ENCODE measurements at regions not wholly inside any gene's neighbourhood (a gene's known extent, or its start where the extent isn't known, plus 50 kb on each side); places are given as distances from the start of the nearest gene placed in this dataset.
A peak's percentile ranks its signal among the peaks of the same experiment; 100 is the strongest.

DNA sequence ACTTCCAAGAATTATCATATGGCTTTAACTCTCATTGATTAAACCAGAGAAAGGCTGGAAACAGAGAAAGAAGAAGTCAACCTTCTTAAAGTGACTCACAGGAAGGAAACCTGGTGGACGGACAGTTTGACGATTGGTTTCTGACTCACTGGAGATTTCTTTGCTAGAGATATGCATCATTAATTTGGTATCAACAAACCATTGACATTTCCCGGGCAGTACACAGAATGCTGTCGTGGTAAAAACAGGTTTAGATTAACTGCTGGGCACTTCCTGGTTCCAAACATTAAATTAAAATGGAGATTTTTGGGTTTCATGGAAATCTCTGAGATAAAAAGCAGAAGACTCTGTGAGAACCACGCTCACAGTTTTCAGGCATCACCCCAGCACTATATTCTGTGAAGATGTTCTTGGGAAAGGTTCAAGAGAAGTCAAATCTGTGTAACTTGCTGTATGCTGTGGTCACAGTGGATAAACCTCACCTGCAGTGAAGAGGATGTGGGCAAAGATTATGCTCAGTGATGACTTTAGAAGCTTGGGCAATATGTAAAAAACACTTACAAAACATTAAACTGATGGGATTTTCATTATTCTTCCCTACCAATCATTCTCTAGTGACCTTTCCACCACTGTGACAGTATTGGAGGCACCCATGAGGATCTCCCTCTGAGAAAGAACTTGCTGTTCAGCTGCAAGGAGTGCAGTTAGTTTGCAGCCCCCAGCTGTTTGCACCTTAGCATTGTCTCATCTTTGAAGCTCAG is 61.1 kb upstream of the CD44 start:
- peak in 5 of 6 experiments; percentile 23 to 85 (median 78) for DNase-seq

DNA sequence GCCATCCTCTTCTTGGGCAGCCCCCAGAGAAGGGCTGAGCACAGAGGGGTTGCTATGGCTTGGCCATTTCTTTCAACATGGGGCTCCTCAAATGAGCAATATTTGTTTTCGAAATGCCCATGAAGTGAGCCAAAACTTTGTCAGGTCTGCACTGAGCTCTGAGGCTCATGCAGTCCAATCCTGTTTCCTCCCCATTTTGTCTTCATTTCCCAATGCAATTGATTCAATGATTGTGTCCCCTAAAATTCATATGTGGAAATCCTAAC is 60.6 kb upstream of the CD44 start:
- DNase-seq: no peak

DNA sequence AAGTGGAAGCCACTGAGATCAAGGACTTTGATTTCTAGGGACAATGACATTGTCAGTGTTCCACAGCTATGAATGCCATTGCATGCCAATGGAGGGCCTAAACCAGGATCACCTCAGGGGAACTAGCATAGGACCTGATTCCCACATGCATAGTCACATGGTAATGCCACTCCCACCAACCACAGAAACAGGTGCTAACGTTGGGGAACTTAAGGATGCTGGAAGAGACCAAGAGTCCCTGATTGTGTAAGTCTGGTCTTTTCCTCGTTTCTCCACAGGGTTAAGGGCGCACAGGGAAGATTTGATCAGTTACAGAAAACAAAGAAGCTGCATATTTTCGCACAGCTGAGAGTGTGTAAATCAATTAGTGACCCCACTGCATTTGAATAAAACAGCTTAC is 59.4 kb upstream of the CD44 start:
- DNase-seq: no peak

DNA sequence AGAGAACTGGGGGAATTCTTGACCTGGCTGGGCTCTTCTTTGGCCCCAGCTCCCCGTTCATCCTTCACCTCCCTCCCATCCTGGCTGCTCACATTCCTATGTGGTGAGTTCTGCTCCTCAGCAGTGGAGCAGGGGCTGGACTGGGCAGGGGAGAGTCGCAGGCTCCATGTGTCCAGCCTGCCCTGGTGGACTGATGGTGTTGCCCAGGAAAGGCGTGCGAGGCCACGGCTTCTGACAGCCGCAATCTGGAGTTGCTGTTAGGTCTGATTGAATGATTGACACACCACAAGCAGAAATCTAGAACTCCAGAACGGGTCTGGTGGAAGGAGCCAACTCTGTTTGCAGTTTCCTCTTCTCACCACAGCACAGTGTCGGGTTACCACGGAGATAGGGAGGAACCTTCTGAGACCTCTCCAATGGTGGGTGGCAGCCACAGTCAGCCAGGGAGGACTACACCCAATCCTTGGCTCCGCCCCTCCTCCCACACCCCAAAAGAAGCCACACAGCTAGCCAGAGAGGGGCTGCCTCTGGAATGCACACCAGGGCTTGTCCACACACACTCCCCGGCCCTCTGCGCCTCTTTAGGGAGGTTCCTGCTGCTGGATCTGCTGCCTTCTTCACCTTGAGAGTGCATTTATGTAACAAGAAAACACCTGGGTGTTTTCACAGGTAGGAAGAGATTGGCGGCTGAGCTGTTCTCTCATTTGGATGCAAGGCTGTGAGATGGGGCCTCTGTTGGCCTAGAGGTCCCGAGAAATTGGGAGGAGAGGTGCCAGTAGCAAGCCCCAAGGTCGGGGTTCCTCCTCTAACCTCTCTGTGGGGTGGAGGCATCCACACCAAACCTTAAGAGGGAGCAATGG is 56.4 kb upstream of the CD44 start:
- peak; percentile 73 to 91 (median 86) for DNase-seq

DNA sequence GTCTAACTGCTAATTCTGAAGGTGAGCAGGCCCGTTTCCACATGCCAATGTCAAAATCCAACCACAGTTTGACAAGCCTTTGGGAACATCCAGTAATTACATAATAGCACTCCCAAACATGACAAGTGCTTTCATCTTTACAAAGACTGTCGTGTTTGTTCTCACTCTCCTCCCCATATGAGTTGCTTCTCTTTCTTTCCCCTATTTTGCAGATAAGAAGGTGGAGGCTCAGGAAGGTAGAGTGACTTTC is 55.9 kb upstream of the CD44 start:
- DNase-seq: no peak

DNA sequence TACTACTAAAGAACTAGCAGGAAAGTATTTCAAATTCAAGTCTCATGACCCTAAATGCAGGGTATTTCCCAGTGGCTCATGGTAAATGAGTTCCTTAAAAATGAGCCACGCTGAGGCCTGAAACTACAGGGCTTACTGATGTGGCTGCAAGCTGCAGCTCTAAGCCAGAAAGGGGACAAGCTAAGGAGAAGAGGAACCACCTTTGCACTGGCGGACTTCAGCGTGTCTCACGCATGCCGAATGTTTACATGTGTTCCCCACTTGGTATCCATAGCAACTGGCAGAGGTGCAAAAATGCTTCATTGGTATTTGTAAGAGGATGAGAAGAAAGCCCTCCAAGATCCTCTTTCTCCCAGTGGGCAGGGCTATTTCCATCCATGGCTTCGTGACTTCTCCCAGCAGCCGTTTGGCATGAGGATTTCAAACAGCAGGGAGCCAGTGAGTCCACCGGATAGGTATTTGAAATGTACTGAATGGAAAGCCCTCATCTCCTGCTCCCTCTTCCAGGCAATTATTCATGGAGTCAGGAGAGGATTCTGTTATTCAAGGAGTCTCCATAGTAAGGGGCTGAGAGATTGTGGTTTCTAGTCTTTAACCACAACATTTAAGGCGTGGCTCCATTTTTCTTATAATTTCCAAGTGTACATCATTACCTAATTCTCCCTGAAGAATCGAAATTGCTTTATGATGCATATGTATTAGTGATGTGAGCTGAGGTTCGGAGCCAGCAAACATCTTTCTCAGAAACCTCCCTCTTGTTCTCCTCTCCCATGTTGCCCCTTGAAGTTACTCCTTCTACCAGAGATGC is 55.3 kb upstream of the CD44 start:
- peak; percentile 50 to 79 (median 69) for DNase-seq

DNA sequence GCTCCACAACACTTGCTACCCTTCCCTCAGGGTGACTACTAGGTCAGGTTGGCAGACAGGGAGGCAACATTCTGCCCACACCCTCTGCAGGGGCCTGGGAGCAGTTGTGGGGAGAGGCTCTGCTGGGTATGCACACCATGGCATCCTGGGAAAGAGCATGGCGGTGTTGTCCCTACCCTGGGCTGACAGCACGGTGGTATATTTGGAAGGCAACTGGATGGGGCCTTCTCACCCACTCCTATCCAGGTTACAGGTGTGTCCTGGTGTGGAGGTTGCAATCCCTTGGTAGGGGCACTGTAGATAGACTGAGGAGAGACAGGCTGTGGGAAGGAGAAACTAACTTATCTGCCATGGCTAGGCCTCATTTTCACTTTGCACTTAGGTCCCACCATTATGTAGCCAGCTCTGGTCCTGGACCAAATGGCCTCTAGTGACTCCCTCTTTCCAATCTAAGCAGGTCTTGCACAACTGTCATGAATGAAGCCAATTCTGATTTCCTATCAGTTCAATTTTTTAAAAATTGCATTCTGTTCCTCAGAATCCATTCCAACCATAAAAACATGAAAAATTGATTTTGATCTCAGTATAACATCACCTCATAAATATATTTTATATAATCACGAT is 54.0 kb upstream of the CD44 start:
- no peak for DNase-seq

DNA sequence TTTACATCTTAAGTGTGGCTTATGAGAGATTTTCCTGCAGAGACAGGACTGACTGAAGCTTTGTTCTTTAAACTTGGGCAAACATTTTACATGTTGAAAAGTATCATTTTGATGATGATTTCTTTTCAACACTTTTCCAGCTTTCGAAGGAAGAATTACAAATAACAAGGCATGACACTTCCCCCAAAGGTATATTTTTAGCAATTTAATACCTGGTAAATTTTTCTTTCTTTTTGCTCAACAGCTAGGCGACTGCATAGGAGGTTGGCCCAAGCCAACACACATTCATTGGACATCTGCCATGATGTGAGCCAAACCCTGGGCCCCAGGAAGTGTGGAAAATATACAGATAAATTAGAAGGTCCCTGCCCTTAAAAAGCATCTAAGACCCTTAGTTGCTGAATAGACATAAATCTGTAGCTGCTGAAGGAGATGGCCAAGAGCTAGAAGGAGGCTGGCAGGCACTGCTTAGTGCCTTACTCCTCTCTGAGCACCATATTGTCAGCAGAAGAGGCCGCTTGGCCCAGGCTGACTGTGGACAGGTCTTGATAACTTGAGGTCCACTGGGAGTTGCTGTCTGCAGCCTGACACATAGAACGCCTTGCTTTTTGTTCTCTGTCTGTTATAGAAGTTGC is 53.3 kb upstream of the CD44 start:
- no peak for DNase-seq

DNA sequence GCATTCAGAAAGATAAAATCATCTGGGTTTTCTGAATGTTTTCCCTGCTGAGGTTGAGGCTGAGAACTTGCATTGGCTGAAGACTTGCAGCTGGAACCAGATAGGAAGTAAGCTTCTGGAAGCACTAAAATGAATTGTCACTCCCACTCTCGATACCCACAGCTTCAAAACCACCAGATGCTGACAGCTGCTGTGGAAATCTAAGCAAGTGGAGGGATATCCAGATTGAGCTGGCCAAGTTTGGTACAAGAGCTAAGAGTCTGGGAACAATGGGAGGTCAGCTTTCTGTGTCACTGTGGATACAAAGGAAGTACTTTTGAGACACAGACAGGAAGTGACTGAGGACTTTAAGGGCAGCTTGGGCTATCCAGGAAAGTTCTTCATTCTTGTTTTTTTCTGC is 51.3 kb upstream of the CD44 start:
- DNase-seq: peak in 2 of 6 experiments; percentile 5 to 12

DNA sequence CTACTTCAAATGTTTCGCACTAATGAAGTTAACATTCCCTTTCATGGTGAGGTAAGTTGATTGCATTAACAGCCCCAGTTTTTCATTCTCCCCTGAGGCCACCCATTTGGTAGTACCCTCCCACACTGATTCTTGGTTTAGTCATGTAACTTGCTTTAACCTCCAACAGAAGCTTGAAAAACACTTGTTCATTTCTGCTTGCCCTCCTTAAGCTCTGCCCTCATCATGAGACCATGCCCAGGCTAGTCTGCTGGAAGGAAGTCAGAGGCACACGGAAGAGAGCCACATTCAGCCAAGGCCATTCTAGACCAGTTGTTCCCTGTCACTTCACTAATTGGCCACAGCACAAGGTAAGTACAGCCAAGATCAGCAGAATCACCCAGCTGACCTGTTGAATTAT is 50.7 kb upstream of the CD44 start:
- DNase-seq: no peak

DNA sequence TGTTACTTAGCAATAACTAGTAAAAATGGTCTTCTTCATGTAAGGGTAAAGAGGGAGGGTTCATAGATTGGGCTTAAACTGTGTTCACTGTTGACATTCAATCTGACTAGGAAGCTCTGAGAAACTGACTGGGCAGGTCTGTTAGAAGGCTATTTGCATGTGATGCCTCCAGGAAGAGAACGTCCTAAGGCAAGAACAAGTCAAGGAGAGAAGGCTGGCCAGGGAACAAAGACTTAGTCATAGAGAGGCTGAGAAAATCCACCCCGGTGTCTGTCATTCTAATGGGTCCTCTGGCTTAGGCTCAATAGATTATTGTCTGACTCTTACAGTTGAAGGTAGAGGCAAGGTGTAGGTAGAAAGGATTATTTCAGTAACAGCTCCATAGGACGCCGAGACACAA is 50.3 kb upstream of the CD44 start:
- no peak for DNase-seq
